ENCODE measurements at regions not wholly inside any gene's neighbourhood (a gene's known extent, or its start where the extent isn't known, plus 50 kb on each side); places are given as distances from the start of the nearest gene placed in this dataset.

GRCh38 chr1:4851385-4852065, 197.1 kb downstream of the AJAP1 start:
- H3K27ac ChIP-seq (ENCODE audit: low read depth, low read length), result no peak overlapping the region
- no peak overlapping the region for H3K4me3 ChIP-seq (ENCODE audit: low read length)
- H4K20me1 ChIP-seq (ENCODE audit: control insufficient read depth, insufficient read depth, low read depth, low read length), result no peaks in the 10 kb centered on the region
- no peak overlapping the region for H3K4me2 ChIP-seq (ENCODE audit: low read length)
- no peaks in the 10 kb centered on the region for H3K9me2 ChIP-seq (replicated peaks; ENCODE audit: control insufficient read depth, low read length)
- H3K27me3 ChIP-seq (ENCODE audit: control insufficient read depth, low read length), result no peaks in the 10 kb centered on the region
- H3K4me1 ChIP-seq (ENCODE audit: control insufficient read depth, low read length), result no peaks in the 10 kb centered on the region
- no peaks in the 10 kb centered on the region for H3K36me3 ChIP-seq (ENCODE audit: control insufficient read depth, low read length)
- no peaks in the 10 kb centered on the region for H3F3A ChIP-seq (ENCODE audit: control insufficient read depth, insufficient read depth)
- H3K9me3 ChIP-seq (ENCODE audit: control insufficient read depth, insufficient read depth, low read length), result no peaks in the 10 kb centered on the region
- TF ChIP-seq CTCF (IDR thresholded peaks at IDR 0.05; ENCODE audit: low read depth, low read length, poor library complexity, severe bottlenecking), result no peak
- no peak for TF ChIP-seq EZH2phosphoT487 (IDR thresholded peaks at IDR 0.05; ENCODE audit: borderline replicate concordance, low read length)
- H3K79me2 ChIP-seq (ENCODE audit: control insufficient read depth, low read length), result no peaks in the 10 kb centered on the region

- H3K9me3 ChIP-seq (ENCODE audit: control insufficient read depth, insufficient read depth, low read length), result no peaks in the 10 kb centered on the region
- H3K4me3 ChIP-seq (ENCODE audit: low read length), result no peak overlapping the region
- no peak for TF ChIP-seq EZH2phosphoT487 (IDR thresholded peaks at IDR 0.05; ENCODE audit: borderline replicate concordance, low read length)
- no peak for TF ChIP-seq CTCF (IDR thresholded peaks at IDR 0.05; ENCODE audit: low read depth, low read length, poor library complexity, severe bottlenecking)
- no peaks in the 10 kb centered on the region for H4K20me1 ChIP-seq (ENCODE audit: control insufficient read depth, insufficient read depth, low read depth, low read length)
- no peak overlapping the region for H3K27ac ChIP-seq (ENCODE audit: low read depth, low read length)
- H3F3A ChIP-seq (ENCODE audit: control insufficient read depth, insufficient read depth), result no peaks in the 10 kb centered on the region
- no peaks in the 10 kb centered on the region for H3K9me2 ChIP-seq (replicated peaks; ENCODE audit: control insufficient read depth, low read length)
- H3K36me3 ChIP-seq (ENCODE audit: control insufficient read depth, low read length), result no peaks in the 10 kb centered on the region
- no peak overlapping the region for H3K4me2 ChIP-seq (ENCODE audit: low read length)
- no peaks in the 10 kb centered on the region for H3K79me2 ChIP-seq (ENCODE audit: control insufficient read depth, low read length)
- no peaks in the 10 kb centered on the region for H3K4me1 ChIP-seq (ENCODE audit: control insufficient read depth, low read length)
- no peaks in the 10 kb centered on the region for H3K27me3 ChIP-seq (ENCODE audit: control insufficient read depth, low read length)
These were observed 194.0 kb downstream of the AJAP1 start for GRCh38 chr1:4848431-4848830.

- Histone ChIP-seq H3K27ac (ENCODE audit: low read depth, low read length) (no peak overlapping the region), H3K4me2 (ENCODE audit: low read length) (no peak overlapping the region), H3K4me3 (ENCODE audit: low read length) (no peak overlapping the region), H3K79me2 (ENCODE audit: control insufficient read depth, low read length) (no peaks in the 10 kb centered on the region), H3K9me3 (ENCODE audit: control insufficient read depth, insufficient read depth, low read length) (no peaks in the 10 kb centered on the region), H3K36me3 (ENCODE audit: control insufficient read depth, low read length) (no peaks in the 10 kb centered on the region), H3F3A (ENCODE audit: control insufficient read depth, insufficient read depth) (no peaks in the 10 kb centered on the region), H3K27me3 (ENCODE audit: control insufficient read depth, low read length) (no peaks in the 10 kb centered on the region), H3K9me2 (replicated peaks; ENCODE audit: control insufficient read depth, low read length) (no peaks in the 10 kb centered on the region), H4K20me1 (ENCODE audit: control insufficient read depth, insufficient read depth, low read depth, low read length) (no peaks in the 10 kb centered on the region), H3K4me1 (ENCODE audit: control insufficient read depth, low read length) (no peaks in the 10 kb centered on the region)
- TF ChIP-seq CTCF (IDR thresholded peaks at IDR 0.05; ENCODE audit: low read depth, low read length, poor library complexity, severe bottlenecking), result no peak
- no peak for TF ChIP-seq EZH2phosphoT487 (IDR thresholded peaks at IDR 0.05; ENCODE audit: borderline replicate concordance, low read length)
These were observed 193.3 kb downstream of the AJAP1 start for GRCh38 chr1:4847711-4848110.

Data from DOHH2 (cell line).